Astrocyte of the cerebellum (primary cell): ENCODE measurements at regions not wholly inside any gene's neighbourhood (a gene's known extent, or its start where the extent isn't known, plus 50 kb on each side); places are given as distances from the start of the nearest gene placed in this dataset.

ENCODE experiments used
- DNase-seq: peaks from one replicate; pipeline ENCODE4 v3.0.0-alpha.2; 2011; ENCODE audit warnings: low read depth
- H3K4me3 ChIP-seq: 2 replicates; pipeline ENCODE4 v1.5.1; 2011; ENCODE audit warnings: mild to moderate bottlenecking, low read depth, low read length, moderate library complexity
- CTCF ChIP-seq: IDR thresholded peaks from 2 replicates; pipeline ENCODE4 v1.5.1; 2012; ENCODE audit warnings: low read length, low read depth, moderate library complexity, mild to moderate bottlenecking; ENCODE audit errors: missing control alignments
- in situ Hi-C: cut with HindIII; loops from 2 replicates; pipeline ENCODE4 v1.10.0; 2017; ENCODE audit warnings: low sequenced_read_pairs

GRCh38 chr10:3978174-3978573, 193.2 kb upstream of the KLF6 start:
- no peak for TF ChIP-seq CTCF
- DNase-seq: peak; percentile 29
- in situ Hi-C loops: no loop called here
- H3K4me3 ChIP-seq: no peak overlapping the region

- no peak overlapping the region for H3K4me3 ChIP-seq
- TF ChIP-seq CTCF: no peak
- in situ Hi-C loops: no loop called here
- DNase-seq: no peak
These were observed 192.8 kb upstream of the KLF6 start for GRCh38 chr10:3977761-3978160.

- in situ Hi-C loops: no loop called here
- TF ChIP-seq CTCF: no peak
- DNase-seq: no peak
- H3K4me3 ChIP-seq: no peak overlapping the region
These were observed 191.7 kb upstream of the KLF6 start for GRCh38 chr10:3976718-3977117.

GRCh38 chr10:3976171-3976570, 191.2 kb upstream of the KLF6 start:
- DNase-seq: no peak
- in situ Hi-C loops: no loop called here
- no peak overlapping the region for H3K4me3 ChIP-seq
- TF ChIP-seq CTCF: no peak

- DNase-seq: no peak
- no peak for TF ChIP-seq CTCF
- H3K4me3 ChIP-seq: no peak overlapping the region
- in situ Hi-C loops: no loop called here
These were observed 190.0 kb upstream of the KLF6 start for GRCh38 chr10:3975016-3975415.

- TF ChIP-seq CTCF: no peak
- H3K4me3 ChIP-seq: no peak overlapping the region
- DNase-seq: no peak
- in situ Hi-C loops: no loop called here
These were observed 187.7 kb upstream of the KLF6 start for GRCh38 chr10:3972460-3973301.
